GM21528 (cell line): ENCODE measurements at regions not wholly inside any gene's neighbourhood (a gene's known extent, or its start where the extent isn't known, plus 50 kb on each side); places are given as distances from the start of the nearest gene placed in this dataset.
"Not testable (repeated sequence)": the region's sequence is repeated elsewhere in the genome, so short reads cannot be mapped to it uniquely, and the experiment has no call there.

Source experiments
- ATAC-seq: cut with Tn5 transposase; IDR thresholded peaks from one replicate; pipeline ENCODE4 v1.9.1; 2021; ENCODE audit warnings: mild to moderate bottlenecking, moderate library complexity; ENCODE audit not compliant: unreplicated experiment, low FRiP score

DNA sequence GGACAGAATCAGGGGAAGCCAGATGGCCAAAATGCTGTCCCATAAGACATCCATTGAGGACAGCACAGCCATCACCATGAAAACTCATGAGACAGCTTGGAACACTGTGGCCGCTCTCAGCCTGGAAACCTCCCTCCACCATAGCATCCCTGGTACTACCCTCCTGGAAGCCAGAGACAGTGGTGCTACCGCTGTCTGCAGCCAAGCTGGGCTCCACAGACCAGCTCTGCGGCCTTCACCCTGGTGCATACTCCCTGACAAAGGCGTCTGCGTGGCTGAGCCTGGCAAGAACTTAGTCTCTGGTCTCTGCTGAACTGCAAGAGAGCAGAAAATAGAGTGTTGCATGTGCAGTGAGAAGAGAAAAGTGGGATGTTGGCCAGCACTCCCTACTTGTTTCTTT lies 558.0 kb downstream of the C6orf118 start:
- no peak for ATAC-seq

DNA sequence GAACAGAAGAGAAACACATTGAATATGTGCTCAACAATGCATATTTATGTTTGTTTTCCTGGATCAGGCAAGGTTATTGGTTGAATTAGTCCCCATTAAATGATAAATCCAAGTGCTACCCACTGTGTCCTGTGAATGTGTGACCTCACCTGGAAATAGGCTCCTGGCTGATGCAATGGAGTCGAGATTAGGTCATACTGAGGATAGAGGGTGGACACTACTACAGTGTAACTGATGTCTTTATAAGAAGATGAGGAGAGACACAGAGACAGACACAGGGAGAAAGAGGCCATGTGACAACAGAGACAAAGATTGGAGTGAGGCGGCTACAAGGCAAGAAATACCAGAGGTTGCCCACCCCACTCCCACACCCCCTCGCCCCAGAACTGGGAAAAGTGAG lies 559.3 kb downstream of the C6orf118 start:
- ATAC-seq: no peak

DNA sequence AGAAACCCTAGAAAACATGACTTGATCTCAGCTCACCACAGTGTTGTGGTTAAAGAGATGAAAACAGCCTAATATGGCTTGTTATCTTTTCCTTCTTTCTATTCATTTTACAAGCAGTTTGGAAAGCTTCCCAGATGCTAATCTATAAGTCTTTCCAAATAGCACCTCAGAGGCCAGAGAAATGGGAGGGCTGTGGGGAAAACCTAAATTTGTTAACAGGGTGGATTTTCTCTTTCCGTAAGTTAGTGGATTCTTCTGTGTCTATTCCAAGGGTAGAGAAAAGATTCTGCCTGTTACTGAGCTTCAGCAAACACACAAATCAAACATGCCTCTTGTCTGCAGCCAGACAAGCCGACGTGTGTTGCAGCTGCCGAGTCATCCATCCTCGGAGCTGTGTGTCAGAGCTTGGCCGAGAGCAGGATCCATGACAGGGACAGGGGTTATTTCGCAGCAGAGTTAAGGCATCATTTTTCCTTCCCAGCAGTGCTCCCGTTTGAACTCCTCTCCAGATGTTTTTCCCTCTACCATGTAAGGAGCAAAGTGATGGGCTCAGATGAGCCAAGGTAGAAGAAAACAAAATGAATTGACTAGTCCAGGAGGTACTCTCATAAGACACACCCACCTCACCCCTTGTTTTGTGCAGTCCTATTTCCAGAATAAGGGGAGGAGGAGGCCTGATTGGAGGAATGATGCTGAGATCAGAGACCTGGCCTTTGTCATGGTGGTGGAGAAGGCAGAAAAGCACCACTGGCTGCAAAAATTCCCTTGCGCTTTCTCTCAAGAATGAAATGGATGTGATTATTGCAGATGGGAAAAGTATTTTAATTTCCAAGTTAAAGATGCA lies 560.0 kb downstream of the C6orf118 start:
- no peak for ATAC-seq

DNA sequence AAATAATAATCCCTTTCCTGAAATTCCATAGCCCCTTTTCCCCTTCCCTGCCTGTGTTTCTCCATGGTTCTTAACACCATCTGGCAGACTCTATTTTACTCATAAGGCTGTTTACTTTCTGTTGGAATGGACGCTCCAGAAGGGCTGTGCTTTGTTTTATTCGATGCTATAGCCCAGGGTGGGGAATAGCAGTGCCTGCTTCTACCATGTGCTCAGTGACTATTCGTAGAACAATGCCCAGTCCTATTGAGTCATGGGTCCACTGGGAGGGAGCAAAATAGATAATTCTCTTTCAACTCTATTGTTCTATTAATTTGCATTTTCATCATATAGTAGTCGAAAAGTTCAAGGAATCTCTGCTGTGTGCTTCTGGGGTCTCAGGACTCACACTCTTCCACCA lies 565.1 kb downstream of the C6orf118 start:
- no peak for ATAC-seq

DNA sequence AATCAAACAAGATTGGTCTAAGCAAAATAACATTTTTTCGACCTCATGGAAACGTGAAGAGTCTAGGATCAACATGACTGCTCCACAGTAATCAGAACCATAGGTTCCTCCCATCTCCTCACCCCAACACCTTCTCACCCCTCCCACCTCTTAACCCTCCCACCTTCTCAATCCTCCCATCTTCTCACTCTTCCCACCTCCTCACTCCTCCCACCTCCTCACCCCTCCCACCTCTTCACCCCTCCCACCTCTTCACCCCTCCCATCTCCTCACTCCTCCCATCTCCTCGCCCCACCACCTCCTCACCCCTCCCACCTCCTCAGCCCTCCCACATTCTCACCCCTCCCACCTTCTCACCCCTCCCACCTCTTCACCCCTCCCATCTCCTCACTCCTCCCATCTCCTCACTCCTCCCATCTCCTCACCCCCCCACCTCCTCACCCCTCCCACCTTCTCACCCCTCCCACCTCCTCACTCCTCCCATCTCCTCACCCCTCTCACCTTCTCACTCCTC lies 567.4 kb downstream of the C6orf118 start:
- no peak for ATAC-seq

DNA sequence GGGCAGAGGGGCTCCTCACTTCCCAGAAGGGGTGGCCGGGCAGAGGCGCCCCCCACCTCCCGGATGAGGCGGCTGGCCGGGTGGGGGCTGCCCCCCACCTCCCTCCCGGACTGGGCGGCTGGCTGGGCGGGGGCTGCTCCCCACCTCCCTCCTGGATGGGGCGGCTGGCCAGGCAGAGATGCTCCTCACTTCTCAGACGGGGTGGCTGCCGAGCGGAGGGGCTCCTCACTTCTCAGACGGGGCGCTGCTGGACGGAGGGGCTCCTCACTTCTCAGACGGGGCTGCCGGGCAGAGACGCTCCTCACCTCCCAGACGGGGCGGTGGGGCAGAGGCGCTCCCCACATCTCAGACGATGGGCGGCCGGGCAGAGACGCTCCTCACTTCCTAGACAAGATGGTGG lies 573.3 kb downstream of the C6orf118 start:
- not testable (repeated sequence) for ATAC-seq

DNA sequence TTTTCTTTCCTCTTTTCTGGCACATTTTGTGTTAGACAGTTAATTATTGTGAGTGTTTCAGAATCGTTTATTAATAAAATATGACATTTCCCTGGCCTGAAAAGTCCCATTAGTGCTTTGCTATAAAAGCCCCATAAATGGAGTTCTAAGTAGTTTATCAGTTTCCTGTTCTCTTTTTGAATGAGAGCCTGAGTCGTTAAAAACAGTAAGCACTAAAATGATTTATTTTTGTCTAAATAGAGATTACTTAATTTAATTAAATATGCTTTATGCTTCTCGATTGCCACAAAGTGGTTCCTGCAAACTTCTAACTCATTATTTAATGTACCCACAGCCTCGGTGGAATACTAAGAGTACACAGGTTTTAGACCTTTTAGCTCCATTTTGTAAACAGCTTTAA lies 577.9 kb downstream of the C6orf118 start:
- no peak for ATAC-seq

DNA sequence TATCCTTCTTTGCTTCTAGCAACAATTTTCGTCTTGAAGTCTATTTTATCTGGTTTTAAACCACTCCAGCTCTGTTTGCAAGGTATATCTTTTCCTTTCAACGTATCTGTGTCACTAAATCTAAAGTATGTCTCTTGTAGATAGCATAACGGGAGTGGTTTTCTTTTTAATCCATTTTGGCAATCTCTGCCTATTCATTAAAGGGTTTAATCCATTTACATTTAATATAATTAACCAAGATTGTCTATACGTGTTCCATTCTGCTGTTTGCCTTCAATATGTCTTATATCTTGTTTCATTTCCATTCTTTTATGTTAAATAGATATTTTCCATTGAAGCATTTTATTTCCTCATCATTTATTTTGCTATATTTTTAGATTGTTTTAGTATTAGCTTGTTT lies 587.9 kb downstream of the C6orf118 start:
- ATAC-seq: no peak

DNA sequence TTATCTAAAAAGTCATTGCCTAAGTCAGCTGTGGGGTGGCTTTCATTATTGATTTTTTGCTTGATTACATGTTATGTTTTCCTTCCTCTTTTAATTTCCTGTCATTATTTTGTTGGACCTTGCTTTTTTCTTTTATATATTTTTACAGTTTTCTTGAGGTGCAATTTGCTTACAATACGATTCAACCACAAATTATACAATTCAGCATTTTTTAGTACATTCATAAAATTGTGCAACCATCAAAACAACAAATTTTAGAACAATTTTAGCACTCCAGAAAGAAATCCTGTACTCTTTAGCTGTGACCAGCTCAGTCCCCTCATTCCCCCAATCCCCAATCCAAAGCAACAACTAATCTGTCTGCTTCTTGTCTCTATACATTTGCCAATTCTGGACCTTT lies 608.9 kb downstream of the C6orf118 start:
- ATAC-seq: no peak

DNA sequence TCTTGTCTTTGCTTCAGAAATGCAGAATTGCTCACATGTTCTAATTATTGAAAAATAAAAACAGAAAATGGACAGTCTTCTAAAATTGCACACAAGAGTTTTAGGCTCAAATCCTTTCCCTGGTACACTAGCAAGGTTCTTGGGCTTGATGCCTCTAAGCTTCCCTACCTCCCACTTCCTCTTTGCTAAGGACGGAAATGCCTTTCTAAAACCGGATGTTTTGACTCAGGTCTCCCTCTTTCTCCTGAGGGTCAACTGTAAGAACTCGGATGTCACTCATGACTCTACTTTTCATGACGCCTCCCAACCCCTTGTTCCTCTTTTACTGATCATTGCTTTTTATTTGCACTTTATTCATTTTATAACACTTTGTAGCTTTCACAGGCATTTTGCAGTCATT lies 613.5 kb downstream of the C6orf118 start:
- no peak for ATAC-seq

DNA sequence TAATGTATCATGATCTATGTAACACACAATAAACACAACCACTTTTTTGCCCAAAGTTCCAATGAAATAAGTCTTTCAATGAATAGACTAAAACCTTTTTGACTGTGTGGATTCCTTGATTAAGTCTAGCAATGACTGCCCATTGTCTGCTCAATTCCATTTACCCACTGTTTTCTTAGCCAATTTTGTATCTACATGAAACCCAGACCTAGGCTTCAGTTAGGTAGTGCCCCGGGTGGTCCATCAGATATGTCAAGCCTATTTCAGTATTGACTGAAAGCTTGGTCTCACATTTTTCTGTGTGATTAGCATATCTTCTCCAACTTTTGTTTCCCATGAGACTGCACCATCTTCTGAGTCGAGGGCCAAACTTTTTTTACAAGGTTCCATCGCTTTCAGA lies 615.0 kb downstream of the C6orf118 start:
- ATAC-seq: no peak

DNA sequence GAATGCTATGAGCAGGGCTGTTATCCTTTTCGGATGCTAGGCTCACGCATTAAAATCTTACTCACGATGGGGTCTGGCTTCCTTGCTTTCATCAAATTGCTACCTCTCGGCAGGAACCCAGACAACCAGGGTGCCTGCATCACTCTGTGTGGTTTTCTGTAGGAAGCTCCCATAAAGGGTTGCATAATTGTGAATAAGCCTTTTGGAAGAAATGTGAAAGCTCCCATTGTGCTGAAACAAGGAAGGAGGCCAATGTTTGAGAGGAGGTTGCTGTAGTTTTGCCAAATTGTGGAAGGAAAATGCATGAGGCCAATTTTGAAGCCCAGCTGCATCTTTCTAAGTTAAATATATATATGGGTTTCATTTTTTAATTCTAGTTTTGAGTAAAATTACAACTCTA lies 615.5 kb downstream of the C6orf118 start:
- no peak for ATAC-seq

DNA sequence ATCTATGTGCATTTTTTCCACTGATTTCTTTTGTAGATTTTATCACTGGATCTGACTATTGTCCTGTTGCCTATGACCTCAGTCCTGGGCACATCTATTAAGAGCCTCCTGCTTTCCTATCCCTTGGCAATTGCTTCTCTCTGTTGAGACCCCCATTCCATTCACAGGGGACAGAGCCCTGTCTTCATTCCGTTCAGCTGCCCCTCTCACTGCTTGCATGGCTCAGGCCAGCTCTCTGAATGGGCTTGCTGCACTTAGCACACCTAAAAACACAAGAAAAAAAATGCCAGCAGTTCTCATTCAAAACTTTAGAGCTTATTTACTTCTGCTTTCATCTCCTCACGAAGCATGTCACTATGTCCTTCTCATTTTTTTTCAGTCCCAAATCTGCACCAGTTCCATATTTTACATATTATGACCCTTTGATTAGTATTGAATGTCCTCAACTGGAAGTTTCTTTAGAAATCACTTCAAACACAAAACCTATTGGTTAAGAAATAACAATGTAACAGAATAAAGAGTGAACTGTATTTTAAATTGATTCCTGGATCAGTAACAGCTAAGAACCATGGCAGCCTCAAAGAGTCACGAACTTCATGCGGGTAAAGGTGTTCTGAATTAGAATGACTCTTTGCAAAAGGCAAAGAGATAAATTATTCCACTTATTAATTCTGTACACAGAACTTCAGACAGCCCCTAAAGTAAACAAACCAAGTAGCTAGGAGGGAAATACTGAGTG lies 616.5 kb downstream of the C6orf118 start:
- ATAC-seq: no peak

DNA sequence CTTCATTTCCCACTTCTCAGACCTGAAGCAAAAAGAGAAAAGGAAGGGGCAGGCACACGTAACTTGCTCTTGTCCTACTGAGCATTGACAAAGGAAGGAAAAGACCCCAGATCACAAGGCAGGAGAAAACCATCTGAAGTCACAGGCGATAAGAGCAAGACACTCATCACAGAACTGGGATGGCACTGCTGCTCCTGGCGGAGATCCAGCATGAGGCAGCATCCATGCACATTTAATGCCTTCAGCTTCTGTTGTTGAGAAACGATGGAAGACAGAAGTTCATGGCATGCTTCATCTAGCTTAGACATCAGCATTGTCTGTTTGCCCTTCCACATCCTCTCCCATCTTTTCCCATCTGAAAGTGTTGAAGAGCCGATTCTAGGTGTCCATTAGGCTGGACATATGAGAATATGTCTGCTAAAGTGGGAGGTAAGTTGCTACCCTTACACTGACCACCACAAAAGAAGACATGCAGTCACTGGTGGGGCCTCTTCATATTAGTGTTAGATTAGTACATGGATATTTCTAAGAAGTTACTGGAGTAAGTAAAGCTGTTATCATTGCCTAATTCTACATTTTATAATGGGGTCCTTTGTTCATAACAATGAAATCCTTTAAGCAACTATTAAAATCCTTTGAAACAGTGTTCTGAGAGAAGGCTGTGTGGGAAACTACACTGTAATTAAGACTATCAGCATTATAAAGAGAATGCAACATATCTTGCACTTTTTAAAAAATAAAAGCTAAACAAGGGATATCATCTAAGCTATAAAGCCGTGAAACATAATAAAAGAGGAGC lies 618.5 kb downstream of the C6orf118 start:
- ATAC-seq: no peak

DNA sequence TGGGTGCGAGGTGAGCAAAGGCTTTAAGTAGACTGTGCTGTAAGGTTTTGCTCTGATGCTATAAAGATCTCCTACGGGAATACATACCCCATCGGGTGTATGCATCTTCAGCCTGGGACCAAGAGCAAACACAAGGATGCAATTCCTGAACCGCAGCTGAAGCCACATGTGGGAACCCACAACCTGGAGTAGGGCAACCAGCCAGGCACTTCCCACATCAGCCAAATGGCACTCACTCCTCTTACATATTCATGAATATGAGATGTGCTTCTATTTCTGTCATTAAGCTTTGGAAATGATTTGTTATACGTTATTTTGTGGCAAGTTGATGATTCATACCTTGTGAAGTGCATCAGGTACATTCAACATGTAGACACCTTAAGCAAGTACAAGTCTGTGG lies 619.2 kb downstream of the C6orf118 start:
- ATAC-seq: no peak

DNA sequence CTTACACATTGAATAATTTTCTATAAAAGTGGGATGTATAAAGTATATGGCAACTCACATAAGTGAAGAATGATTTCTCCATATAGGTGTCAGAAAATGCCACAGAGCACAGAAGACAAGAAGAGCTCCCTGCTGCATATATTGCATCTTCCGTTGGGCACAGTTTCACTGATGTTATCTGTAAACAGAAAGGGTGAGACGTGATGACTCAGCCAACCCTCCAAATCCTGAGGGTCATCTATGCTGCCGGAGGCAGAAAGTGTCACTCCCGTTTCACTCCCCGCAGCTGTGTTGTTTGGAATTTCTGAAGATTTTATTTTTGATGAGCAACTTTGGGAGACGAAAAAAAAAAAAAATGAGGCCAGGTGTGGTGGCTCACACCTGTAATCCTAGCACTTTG lies 644.1 kb downstream of the C6orf118 start:
- ATAC-seq: no peak

DNA sequence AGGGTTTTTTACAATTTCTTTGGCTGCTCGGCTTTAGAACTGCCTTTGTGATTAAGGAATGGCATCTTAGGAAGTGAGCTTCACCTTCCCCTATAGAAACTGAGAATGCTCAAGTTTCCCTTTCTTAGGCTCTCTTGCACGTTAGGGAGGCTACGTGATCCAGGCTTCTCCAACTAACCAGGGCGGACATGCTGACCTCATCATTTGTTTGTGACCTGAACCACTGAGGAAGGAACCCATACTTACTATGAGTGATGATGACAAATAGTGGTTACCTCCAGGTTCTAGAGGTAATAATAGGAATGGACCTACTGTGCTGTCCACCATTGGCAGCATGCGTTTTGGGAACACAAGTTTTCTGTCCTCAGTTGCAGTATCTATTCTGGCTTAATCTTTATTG lies 645.8 kb downstream of the C6orf118 start:
- no peak for ATAC-seq

DNA sequence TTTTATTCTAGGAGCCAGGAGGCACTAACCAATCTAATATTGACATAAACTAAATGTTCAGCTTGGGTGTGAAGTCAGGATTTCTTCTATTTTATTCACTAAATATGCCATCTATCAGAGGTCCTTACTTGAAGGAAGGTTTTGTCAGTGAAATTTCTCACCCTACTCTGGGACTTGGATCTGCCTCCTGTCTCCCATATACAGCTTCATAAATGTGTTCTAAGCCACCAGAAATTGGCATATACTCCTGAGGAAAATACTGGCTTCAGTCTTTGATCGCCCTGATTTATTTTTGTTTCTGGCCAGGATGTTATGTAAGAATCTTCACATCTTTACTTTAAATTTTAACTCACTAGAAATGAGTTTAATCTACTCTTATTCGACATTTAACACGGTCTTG lies 647.7 kb downstream of the C6orf118 start:
- no peak for ATAC-seq

DNA sequence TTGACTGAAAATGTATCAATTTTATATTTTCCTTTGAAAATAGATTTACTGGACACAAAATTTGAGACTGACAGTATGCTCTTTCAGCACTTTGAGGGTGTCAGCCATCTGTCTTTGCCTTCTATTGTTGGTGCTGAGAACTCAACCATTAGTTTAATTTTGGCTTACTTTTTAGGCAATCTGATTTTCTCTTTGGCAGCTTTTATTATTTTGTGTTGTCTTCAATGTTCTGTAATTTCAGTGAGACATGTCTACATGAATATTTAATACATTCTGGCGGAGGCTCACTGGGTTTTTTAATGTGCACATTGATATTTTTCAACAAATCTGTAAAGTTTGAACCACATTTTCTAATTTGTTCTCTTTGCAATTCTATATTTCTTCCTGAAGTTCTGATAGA lies 648.6 kb downstream of the C6orf118 start:
- ATAC-seq: no peak

DNA sequence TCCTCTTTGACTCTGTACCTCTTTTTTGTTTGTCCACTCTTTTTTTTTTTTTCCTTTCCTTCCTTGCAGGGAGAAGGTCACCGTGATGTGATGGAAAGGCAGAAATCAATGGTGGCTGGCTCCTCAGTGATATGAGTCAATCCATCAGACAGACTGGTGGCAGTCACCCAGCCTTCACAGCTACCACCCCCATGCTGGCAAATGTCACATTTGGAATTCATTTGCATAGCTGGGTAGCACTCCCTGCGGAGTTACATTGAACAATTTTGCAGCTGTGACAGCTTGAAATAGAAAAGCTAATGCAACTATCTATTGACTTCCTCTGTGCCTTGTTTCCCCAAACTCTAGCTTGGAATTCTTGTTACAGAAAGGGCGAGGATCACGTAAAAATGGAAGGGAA lies 668.4 kb downstream of the C6orf118 start:
- no peak for ATAC-seq

DNA sequence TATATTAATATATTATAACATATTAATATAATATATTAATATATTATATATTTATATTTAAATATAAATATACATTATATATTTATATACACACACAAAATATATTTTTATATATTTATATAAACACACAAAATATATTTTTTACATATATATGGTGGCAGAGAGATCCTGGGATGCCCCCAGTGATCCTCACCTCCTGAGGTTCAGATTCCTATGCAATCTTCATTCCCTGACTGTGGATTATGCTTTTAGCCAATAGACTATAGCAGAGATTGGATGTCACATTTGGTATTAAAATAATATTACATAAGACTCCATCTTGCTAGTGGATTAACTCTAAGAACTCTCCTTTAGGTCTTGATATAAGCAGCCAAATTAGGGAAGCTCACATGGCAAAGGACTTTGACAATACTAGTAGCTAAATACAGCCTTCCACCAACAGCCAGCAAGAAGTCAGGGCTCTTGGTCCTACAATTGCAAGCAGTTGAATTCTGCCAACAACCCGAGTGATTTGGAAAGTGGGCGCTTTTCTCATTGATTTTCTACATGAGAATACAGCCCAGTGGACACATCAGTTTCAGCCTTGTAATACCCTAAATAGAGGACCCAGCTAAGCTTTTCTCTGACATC lies 681.0 kb downstream of the C6orf118 start:
- ATAC-seq: no peak
